Right forelimb (tissue), 1 donor: ENCODE measurements at regions not wholly inside any gene's neighbourhood (a gene's known extent, or its start where the extent isn't known, plus 50 kb on each side); places are given as distances from the start of the nearest gene placed in this dataset.
"Not testable (repeated sequence)": the region's sequence is repeated elsewhere in the genome, so short reads cannot be mapped to it uniquely, and the experiment has no call there.

ENCODE experiments used
- DNase-seq: peaks from one replicate; pipeline ENCODE4 v3.0.0-alpha.2; 2018

GRCh38 chr12:107144441-107144840 lies 51.1 kb upstream of the CRY1 start:
- no peak for DNase-seq

DNA sequence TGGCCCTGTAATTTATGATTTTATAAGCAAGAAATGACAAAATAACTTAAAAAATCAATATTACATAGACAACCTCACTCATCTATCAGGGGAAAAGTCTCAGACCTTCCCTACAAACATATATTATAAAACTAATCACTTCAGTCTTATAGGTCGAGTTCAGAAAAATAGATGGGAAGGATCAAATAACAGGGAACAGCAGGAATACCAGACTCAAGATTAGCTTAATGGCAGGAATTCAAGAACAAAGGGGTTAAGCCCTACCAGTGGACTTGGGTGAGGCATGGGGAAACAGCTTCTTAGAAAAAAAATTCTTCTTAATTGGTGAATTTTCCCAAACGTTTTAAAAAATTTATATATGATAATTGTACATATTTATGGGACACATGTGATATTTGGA lies 51.6 kb upstream of the CRY1 start:
- DNase-seq: no peak

DNA sequence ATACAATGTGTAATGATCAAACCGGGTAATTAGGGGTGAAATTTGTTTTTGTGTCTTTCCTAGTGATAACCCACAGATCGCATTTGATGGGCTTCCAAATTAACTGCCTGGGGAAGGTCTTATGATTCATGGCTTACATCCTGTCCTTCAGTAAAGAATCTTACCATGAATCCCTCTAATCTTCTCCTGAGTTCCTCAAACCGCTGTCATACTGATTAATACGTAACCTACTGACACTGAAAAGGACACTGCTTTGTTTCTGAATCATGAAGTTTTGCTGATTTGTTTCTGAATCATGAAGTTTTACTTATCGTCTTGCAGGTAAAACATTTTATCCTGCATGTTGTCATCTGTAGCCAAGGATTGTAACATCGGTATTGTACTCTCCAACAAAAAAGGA lies 52.0 kb upstream of the CRY1 start:
- DNase-seq: no peak

GRCh38 chr12:107148107-107148506 lies 54.8 kb upstream of the CRY1 start:
- no peak for DNase-seq

DNA sequence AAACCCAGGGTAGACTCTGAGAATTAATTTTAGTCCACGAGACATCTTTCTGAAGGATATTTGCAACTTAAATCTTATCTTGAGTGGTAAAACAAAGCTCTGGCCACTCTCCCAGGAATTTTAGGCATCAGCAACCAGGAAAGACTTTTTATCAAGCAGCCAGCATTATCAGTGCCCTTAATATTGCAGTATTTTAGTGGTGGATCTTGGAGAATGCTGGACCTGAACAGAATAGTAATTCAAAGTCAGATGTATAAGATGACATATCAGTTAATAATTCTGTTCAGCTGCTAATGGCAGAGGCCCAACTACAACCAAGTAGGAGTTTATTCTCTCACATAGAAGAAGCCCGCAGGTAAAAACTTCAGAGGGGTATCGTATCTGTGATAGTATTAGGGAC lies 59.0 kb upstream of the CRY1 start:
- no peak for DNase-seq

GRCh38 chr12:107159384-107159900 lies 66.1 kb upstream of the CRY1 start:
- DNase-seq: no peak

GRCh38 chr12:107163413-107163812 lies 70.1 kb upstream of the CRY1 start:
- DNase-seq: no peak

DNA sequence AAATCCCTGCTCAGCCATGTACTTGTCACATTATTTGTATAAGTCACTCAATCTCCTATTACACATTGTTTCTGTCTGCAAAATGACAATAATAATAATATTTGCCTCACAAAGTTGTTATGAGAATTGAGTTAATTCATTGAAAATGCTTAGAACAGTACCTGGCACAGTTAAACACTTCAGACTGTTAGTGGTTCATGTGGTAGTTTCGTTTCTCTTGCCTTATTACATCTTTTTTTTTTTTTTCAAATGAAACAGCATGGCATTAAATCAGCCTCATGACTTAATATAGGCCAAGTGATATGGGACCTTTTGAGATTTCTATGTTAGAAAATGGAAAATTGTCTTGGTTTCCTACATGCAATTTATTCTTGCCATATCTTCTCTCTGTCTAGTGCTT lies 71.0 kb upstream of the CRY1 start:
- no peak for DNase-seq

DNA sequence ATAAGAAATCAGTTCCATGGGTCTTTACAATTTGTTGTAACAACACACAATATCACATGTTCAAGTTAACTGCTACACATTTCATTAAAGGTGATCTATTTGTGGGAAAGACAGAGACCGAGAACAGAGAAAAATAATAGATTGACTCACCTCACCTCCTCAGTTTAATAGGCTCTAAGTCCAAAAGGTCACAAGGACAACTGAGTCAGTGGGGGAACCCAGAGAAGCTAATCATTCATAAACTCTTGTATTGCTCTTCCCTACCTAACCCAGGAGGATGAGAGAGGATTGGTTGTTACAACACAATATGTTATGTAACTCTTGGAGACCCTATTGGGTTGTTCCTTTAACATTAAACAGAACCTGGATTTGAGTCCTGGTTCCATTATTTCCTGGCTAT lies 72.2 kb upstream of the CRY1 start:
- DNase-seq: no peak

GRCh38 chr12:107167756-107168155 lies 74.4 kb upstream of the CRY1 start:
- no peak for DNase-seq

GRCh38 chr12:107169200-107169599 lies 75.9 kb upstream of the CRY1 start:
- no peak for DNase-seq

DNA sequence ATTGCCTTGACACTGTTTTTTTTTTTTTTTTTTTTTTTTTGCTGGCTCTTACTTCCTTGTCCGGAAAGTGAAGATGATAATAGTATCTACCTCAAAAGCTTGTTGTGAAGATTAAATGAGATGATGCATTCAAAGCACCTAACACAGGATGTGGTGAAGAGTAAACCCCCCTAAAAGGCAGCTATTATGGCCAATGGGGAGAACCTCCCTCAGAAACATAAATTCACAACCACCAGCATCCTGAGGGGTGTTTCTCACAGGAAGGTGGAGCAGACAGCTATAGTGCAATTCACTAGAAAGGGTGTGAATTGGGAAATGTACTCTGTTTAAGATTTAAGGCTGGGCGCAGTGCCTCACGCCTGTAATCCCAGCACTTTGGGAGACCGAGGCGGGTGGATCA lies 85.4 kb upstream of the CRY1 start:
- DNase-seq: no peak

GRCh38 chr12:107179871-107180270 lies 86.5 kb upstream of the CRY1 start:
- DNase-seq: no peak

- DNase-seq: no peak
Observed at GRCh38 chr12:107180272-107180671, 86.9 kb upstream of the CRY1 start.

DNA sequence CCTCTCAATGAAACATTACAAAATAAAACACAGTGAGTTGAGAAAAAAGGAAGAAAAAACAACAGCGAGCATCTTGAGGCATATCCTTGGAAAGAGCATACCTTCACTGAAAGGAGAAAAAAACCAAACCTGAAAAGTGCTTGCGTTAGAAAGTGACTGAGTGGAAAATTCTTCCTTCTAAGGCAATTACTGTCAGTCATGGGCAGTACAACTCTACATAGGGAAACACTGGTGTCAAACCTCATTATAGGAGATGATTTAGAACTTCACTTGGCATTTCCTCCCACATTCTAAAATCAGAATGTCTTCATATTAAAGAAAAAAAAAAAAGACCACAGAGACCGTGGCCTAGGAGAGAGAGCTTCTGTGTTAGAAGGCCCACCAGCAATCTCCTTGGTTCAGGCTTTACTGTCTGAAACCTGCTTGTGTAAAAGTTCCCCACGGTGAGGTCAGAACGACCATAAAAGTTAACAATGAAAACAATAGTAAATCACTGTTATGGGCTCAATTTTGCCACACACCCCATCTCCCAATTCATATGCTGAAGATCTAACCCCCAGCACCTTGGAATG lies 91.1 kb upstream of the CRY1 start:
- DNase-seq: no peak

DNA sequence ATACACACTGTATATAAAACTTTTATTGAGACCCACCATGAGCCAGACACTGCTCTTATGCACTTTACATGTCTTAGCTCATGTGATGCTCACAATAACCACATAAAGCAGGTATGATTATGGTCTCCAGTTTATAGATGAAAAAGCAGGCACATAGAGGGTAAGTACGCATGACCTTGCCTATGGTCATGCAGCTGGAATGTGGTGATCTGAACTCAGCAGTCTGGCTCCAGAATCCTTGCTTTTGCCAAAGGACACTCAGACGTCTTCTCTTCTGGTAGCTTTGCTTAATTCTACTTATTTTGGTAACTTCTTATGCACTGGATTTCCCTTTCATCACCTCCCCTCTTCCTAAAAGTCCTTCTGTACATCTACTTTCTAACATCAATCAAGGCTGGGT lies 103.3 kb upstream of the CRY1 start:
- DNase-seq: no peak

DNA sequence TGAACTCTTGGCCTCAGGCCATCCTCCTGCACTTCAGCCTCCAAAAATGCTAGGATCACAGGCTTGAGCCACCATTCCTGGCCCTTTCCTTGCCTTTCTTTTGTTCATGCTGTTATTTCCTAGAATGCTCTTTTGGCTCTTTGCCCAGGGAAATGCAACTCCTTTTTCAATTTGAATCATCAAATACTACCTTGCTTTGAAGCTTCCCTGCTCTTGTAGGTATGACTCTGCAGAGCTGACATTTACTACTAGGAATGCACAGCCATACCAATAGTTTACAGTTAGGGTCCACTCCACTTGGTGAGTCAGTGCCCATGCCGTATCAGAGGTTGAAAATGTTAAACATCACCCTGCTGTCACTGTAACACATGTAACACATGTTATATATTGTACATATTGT lies 107.0 kb upstream of the CRY1 start:
- no peak for DNase-seq

DNA sequence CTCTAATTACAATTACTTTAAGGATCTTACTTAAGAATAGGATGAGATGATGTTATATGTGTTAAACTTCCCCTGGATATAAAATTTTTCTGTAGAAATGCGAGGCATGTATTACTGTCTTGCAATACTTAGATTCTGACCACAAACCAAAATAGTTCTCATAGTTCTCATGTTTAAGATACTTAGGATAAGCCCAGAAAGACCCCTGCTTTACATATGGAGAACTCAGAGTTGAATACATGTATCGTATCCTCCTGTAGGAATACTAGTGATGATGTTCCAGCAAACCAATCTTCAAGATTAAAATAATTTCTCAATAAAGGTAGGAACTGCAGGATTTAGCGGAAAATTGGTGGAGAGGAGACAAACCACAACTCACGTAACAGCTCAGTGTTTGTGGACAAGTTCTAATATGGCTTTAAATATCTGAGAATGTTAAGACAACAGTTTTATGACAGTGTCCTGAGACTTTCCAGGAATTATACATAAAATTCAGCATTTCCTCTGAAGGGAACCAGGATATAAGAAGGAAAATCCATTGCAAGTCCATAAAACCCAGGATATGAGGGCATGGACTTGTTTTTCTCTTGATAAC lies 114.7 kb upstream of the CRY1 start:
- DNase-seq: no peak

- not testable (repeated sequence) for DNase-seq
Observed at GRCh38 chr12:107209700-107210099, 116.4 kb upstream of the CRY1 start.

DNA sequence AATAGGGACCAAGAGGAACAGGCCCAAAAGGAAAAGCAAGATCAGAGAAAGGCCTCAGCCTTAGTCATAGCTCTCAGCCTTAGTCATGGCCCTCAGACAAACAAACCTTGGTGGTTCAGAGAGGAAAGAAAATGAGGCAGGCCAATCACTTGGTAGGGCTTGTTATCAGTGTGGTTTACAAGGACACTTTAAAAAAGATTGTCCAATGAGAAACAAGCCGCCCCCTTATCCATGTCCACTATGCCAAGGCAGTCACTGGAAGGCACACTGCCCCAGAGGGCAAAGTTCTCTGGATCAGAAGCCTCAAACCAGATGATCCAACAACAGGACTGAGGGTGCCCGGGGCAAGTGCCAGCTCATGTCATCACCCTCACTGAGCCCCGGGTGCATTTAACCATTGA lies 121.0 kb upstream of the CRY1 start:
- DNase-seq: not testable (repeated sequence)

- DNase-seq: not testable (repeated sequence)
Observed at GRCh38 chr12:107216411-107216810, 123.1 kb upstream of the CRY1 start.

DNA sequence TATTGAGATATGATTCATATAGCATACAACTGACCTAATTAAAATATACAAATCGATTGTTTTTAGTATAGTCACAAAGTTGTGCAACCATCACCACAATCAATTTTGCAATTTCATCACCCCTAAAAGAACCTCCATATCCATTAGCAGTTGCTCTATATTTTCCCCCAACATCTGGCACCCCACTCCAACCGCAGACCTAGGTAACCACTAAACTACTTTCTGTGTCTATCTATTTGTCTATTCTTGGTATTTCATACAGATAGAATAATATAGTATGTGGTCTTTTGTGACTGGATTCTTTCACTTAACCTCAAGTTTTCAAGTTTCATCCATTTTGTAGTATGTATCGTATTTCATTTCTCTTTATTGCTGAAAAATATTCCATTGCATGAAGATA lies 126.0 kb upstream of the CRY1 start:
- no peak for DNase-seq

- no peak for DNase-seq
Observed at GRCh38 chr12:107221913-107222312, 128.6 kb upstream of the CRY1 start.

DNA sequence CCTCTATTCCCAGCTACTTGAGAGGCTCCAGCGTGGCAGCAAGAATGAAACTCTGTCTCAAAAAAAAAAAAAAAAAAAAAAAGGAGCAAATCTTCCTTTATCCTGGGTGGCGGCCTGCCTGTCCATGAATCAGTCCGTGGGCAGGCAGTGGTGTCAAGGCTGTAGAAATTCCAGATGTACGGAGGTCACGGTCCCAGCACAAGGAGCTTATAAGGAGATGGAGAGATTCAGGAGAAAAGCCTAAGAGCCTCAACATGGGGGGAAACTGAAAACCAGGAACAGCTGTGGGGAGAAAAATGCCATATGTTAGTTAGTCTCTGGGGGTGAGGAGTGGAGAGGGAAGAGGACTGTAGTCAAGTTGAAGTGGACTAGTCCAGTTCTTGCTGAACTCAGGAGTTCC lies 130.5 kb upstream of the CRY1 start:
- no peak for DNase-seq

GRCh38 chr12:107225635-107226034 lies 132.3 kb upstream of the CRY1 start:
- no peak for DNase-seq
